ENCODE measurements at regions not wholly inside any gene's neighbourhood (a gene's known extent, or its start where the extent isn't known, plus 50 kb on each side); places are given as distances from the start of the nearest gene placed in this dataset.

- no peak for DNase-seq
- H3K4me3 ChIP-seq (ENCODE audit: control insufficient read depth in 1 of 7, extremely low read depth in 1 of 7, insufficient read depth in 4 of 7, low read depth in 2 of 7, low read length in 6 of 7): no peak overlapping the region
- CTCF ChIA-PET: no interaction called here
- no peak overlapping the region for H3K27ac ChIP-seq (ENCODE audit: insufficient read depth in 1 of 2, low read depth in 1 of 2, low read length in 2 of 2, poor library complexity in 1 of 2, severe bottlenecking in 2 of 2)
- POLR2A ChIA-PET: no interaction called here
- 100% methylated on average over 6 of the region's 6 CpGs for WGBS (ENCODE audit: insufficient coverage)
- peaks cover 0 to 1% (median 0%) of the 10 kb centered on the region in 5 experiments for H3K27me3 ChIP-seq (replicated peaks in 2 of 5; ENCODE audit: control insufficient read depth in 4 of 5, insufficient read depth in 5 of 5, low read length in 4 of 5)
- no peaks in the 10 kb centered on the region for H3K36me3 ChIP-seq (ENCODE audit: control insufficient read depth in 4 of 4, insufficient read depth in 4 of 4, low read length in 3 of 4)
- H3K4me1 ChIP-seq (ENCODE audit: control extremely low read depth in 1 of 4, control insufficient read depth in 4 of 4, insufficient read depth in 4 of 4, low read length in 3 of 4): no peaks in the 10 kb centered on the region
- no peaks in the 10 kb centered on the region for H3K9me3 ChIP-seq (ENCODE audit: control extremely low read depth in 1 of 5, control insufficient read depth in 4 of 5, insufficient read depth in 2 of 5, low read depth in 1 of 5, low read length in 4 of 5)
These were observed 104.3 kb downstream of the FGF18 start for GRCh38 chr5:171523781-171524180.

GRCh38 chr5:171524466-171524865 is 105.0 kb downstream of the FGF18 start:
- POLR2A ChIA-PET: no interaction called here
- CTCF ChIA-PET: no interaction called here
- 88% methylated on average over 12 of the region's 14 CpGs for WGBS (ENCODE audit: insufficient coverage)

GRCh38 chr5:171525085-171525484 is 105.6 kb downstream of the FGF18 start:
- WGBS (ENCODE audit: insufficient coverage): 95% methylated on average over 4 of the region's 4 CpGs
- Histone ChIP-seq H3K36me3 (ENCODE audit: control insufficient read depth in 4 of 4, insufficient read depth in 4 of 4, low read length in 3 of 4) (no peaks in the 10 kb centered on the region), H3K4me3 (ENCODE audit: control insufficient read depth in 1 of 7, extremely low read depth in 1 of 7, insufficient read depth in 4 of 7, low read depth in 2 of 7, low read length in 6 of 7) (no peak overlapping the region), H3K9me3 (ENCODE audit: control extremely low read depth in 1 of 5, control insufficient read depth in 4 of 5, insufficient read depth in 2 of 5, low read depth in 1 of 5, low read length in 4 of 5) (no peaks in the 10 kb centered on the region), H3K4me1 (ENCODE audit: control extremely low read depth in 1 of 4, control insufficient read depth in 4 of 4, insufficient read depth in 4 of 4, low read length in 3 of 4) (no peaks in the 10 kb centered on the region), H3K27ac (ENCODE audit: insufficient read depth in 1 of 2, low read depth in 1 of 2, low read length in 2 of 2, poor library complexity in 1 of 2, severe bottlenecking in 2 of 2) (no peak overlapping the region), H3K27me3 (replicated peaks in 2 of 5; ENCODE audit: control insufficient read depth in 4 of 5, insufficient read depth in 5 of 5, low read length in 4 of 5) (peaks cover 0 to 1% (median 0%) of the 10 kb centered on the region in 5 experiments)
- DNase-seq: no peak
- ChIA-PET CTCF (interaction anchor here (1.0 kb wide), 1 partner anchor 11 kb away, joined by 3 read pairs; no protein-coding TSS in a partner anchor), POLR2A (no interaction called here)

More at GRCh38 chr5:171524466-171524865, 105.0 kb downstream of the FGF18 start:
- no peaks in the 10 kb centered on the region for H3K4me1 ChIP-seq (ENCODE audit: control extremely low read depth in 1 of 4, control insufficient read depth in 4 of 4, insufficient read depth in 4 of 4, low read length in 3 of 4)
- H3K36me3 ChIP-seq (ENCODE audit: control insufficient read depth in 4 of 4, insufficient read depth in 4 of 4, low read length in 3 of 4): no peaks in the 10 kb centered on the region
- H3K27ac ChIP-seq (ENCODE audit: insufficient read depth in 1 of 2, low read depth in 1 of 2, low read length in 2 of 2, poor library complexity in 1 of 2, severe bottlenecking in 2 of 2): no peak overlapping the region
- no peaks in the 10 kb centered on the region for H3K9me3 ChIP-seq (ENCODE audit: control extremely low read depth in 1 of 5, control insufficient read depth in 4 of 5, insufficient read depth in 2 of 5, low read depth in 1 of 5, low read length in 4 of 5)
- no peak for DNase-seq
- peaks cover 0 to 1% (median 0%) of the 10 kb centered on the region in 5 experiments for H3K27me3 ChIP-seq (replicated peaks in 2 of 5; ENCODE audit: control insufficient read depth in 4 of 5, insufficient read depth in 5 of 5, low read length in 4 of 5)
- H3K4me3 ChIP-seq (ENCODE audit: control insufficient read depth in 1 of 7, extremely low read depth in 1 of 7, insufficient read depth in 4 of 7, low read depth in 2 of 7, low read length in 6 of 7): no peak overlapping the region

DNA sequence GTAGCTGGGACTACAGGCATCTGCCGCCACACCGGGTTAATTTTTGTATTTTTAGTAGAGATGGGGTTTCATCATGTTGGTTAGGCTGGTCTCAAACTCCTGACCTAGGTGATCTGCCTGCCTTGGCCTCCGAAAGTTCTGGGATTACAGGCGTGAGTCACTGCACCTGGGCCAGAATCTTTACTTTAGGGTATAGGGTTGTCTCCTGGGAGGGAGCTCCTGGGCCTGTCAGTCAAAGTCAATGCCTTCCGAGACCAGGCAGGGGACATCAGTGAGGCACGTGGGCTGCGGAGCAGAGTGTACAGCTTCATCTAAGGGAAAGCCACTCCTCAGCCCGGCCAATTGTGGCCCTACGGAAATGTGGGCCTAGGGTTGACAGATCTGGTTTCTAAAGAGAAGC is 108.6 kb downstream of the FGF18 start:
- H3K36me3 ChIP-seq (ENCODE audit: control insufficient read depth in 4 of 4, insufficient read depth in 4 of 4, low read length in 3 of 4): no peaks in the 10 kb centered on the region
- 94% methylated on average over 7 of the region's 9 CpGs for WGBS (ENCODE audit: insufficient coverage)
- H3K9me3 ChIP-seq (ENCODE audit: control extremely low read depth in 1 of 5, control insufficient read depth in 4 of 5, insufficient read depth in 2 of 5, low read depth in 1 of 5, low read length in 4 of 5): no peaks in the 10 kb centered on the region
- ChIA-PET POLR2A (no interaction called here), CTCF (no interaction called here)
- H3K27ac ChIP-seq (ENCODE audit: insufficient read depth in 1 of 2, low read depth in 1 of 2, low read length in 2 of 2, poor library complexity in 1 of 2, severe bottlenecking in 2 of 2): no peak overlapping the region
- no peak for DNase-seq
- H3K4me1 ChIP-seq (ENCODE audit: control extremely low read depth in 1 of 4, control insufficient read depth in 4 of 4, insufficient read depth in 4 of 4, low read length in 3 of 4): no peaks in the 10 kb centered on the region
- peaks cover 0 to 1% (median 0%) of the 10 kb centered on the region in 5 experiments for H3K27me3 ChIP-seq (replicated peaks in 2 of 5; ENCODE audit: control insufficient read depth in 4 of 5, insufficient read depth in 5 of 5, low read length in 4 of 5)
- H3K4me3 ChIP-seq (ENCODE audit: control insufficient read depth in 1 of 7, extremely low read depth in 1 of 7, insufficient read depth in 4 of 7, low read depth in 2 of 7, low read length in 6 of 7): no peak overlapping the region

GRCh38 chr5:171528865-171529614 is 109.6 kb downstream of the FGF18 start:
- no peaks in the 10 kb centered on the region for H3K4me1 ChIP-seq (ENCODE audit: control extremely low read depth in 1 of 4, control insufficient read depth in 4 of 4, insufficient read depth in 4 of 4, low read length in 3 of 4)
- no peak overlapping the region for H3K27ac ChIP-seq (ENCODE audit: insufficient read depth in 1 of 2, low read depth in 1 of 2, low read length in 2 of 2, poor library complexity in 1 of 2, severe bottlenecking in 2 of 2)
- no peaks in the 10 kb centered on the region for H3K36me3 ChIP-seq (ENCODE audit: control insufficient read depth in 4 of 4, insufficient read depth in 4 of 4, low read length in 3 of 4)
- CTCF ChIA-PET: no interaction called here
- H3K27me3 ChIP-seq (replicated peaks in 2 of 5; ENCODE audit: control insufficient read depth in 4 of 5, insufficient read depth in 5 of 5, low read length in 4 of 5): peaks cover 0 to 1% (median 0%) of the 10 kb centered on the region in 5 experiments
- H3K4me3 ChIP-seq (ENCODE audit: control insufficient read depth in 1 of 7, extremely low read depth in 1 of 7, insufficient read depth in 4 of 7, low read depth in 2 of 7, low read length in 6 of 7): no peak overlapping the region
- POLR2A ChIA-PET: interaction anchor here (0.6 kb wide), 1 partner anchor 38 kb away, joined by 3 read pairs; no protein-coding TSS in a partner anchor
- no peak for DNase-seq
- WGBS (ENCODE audit: insufficient coverage): 90% methylated on average over 17 of the region's 19 CpGs
- no peaks in the 10 kb centered on the region for H3K9me3 ChIP-seq (ENCODE audit: control extremely low read depth in 1 of 5, control insufficient read depth in 4 of 5, insufficient read depth in 2 of 5, low read depth in 1 of 5, low read length in 4 of 5)

- H3K4me1 ChIP-seq (ENCODE audit: control extremely low read depth in 1 of 4, control insufficient read depth in 4 of 4, insufficient read depth in 4 of 4, low read length in 3 of 4): no peaks in the 10 kb centered on the region
- no peaks in the 10 kb centered on the region for H3K27me3 ChIP-seq (replicated peaks in 2 of 5; ENCODE audit: control insufficient read depth in 4 of 5, insufficient read depth in 5 of 5, low read length in 4 of 5)
- no peak overlapping the region for H3K27ac ChIP-seq (ENCODE audit: insufficient read depth in 1 of 2, low read depth in 1 of 2, low read length in 2 of 2, poor library complexity in 1 of 2, severe bottlenecking in 2 of 2)
- WGBS (ENCODE audit: insufficient coverage): no CpG with 5 or more reads among the region's 3 CpGs
- H3K36me3 ChIP-seq (ENCODE audit: control insufficient read depth in 4 of 4, insufficient read depth in 4 of 4, low read length in 3 of 4): no peaks in the 10 kb centered on the region
- CTCF ChIA-PET: no interaction called here
- H3K9me3 ChIP-seq (ENCODE audit: control extremely low read depth in 1 of 5, control insufficient read depth in 4 of 5, insufficient read depth in 2 of 5, low read depth in 1 of 5, low read length in 4 of 5): no peaks in the 10 kb centered on the region
- no peak for DNase-seq
- POLR2A ChIA-PET: no interaction called here
- H3K4me3 ChIP-seq (ENCODE audit: control insufficient read depth in 1 of 7, extremely low read depth in 1 of 7, insufficient read depth in 4 of 7, low read depth in 2 of 7, low read length in 6 of 7): no peak overlapping the region
These were observed 112.2 kb downstream of the FGF18 start for GRCh38 chr5:171531638-171532037.

GRCh38 chr5:171533153-171533552 is 113.7 kb downstream of the FGF18 start:
- Histone ChIP-seq H3K27me3 (replicated peaks in 2 of 5; ENCODE audit: control insufficient read depth in 4 of 5, insufficient read depth in 5 of 5, low read length in 4 of 5) (no peaks in the 10 kb centered on the region), H3K27ac (ENCODE audit: insufficient read depth in 1 of 2, low read depth in 1 of 2, low read length in 2 of 2, poor library complexity in 1 of 2, severe bottlenecking in 2 of 2) (no peak overlapping the region), H3K36me3 (ENCODE audit: control insufficient read depth in 4 of 4, insufficient read depth in 4 of 4, low read length in 3 of 4) (no peaks in the 10 kb centered on the region), H3K4me3 (ENCODE audit: control insufficient read depth in 1 of 7, extremely low read depth in 1 of 7, insufficient read depth in 4 of 7, low read depth in 2 of 7, low read length in 6 of 7) (no peak overlapping the region), H3K4me1 (ENCODE audit: control extremely low read depth in 1 of 4, control insufficient read depth in 4 of 4, insufficient read depth in 4 of 4, low read length in 3 of 4) (no peaks in the 10 kb centered on the region), H3K9me3 (ENCODE audit: control extremely low read depth in 1 of 5, control insufficient read depth in 4 of 5, insufficient read depth in 2 of 5, low read depth in 1 of 5, low read length in 4 of 5) (no peaks in the 10 kb centered on the region)
- no peak for DNase-seq
- 100% methylated on average over 2 of the region's 4 CpGs for WGBS (ENCODE audit: insufficient coverage)
- CTCF ChIA-PET: no interaction called here
- POLR2A ChIA-PET: no interaction called here
